GM12878 (cell line): ENCODE measurements at regions not wholly inside any gene's neighbourhood (a gene's known extent, or its start where the extent isn't known, plus 50 kb on each side); places are given as distances from the start of the nearest gene placed in this dataset.

Source experiments
- ATAC-seq: fragments of 200-7000 bp; cut with Tn5 transposase; 3 replicates; pipeline ENCODE4 v1.9.1; 2020; ENCODE audit warnings: mild to moderate bottlenecking, moderate library complexity
- BruUV-seq: library from RNA; stranded (reverse); fragments of 400-500 nt; replicated peaks from 2 replicates; lab custom pipeline; 2021; lab: Mats Ljungman, UMichigan
- CTCF ChIA-PET: fragments of 300-600 bp; sonication (Branson Sonifier 250); formaldehyde crosslinking; extraction: SDS; loops from one replicate; lab custom pipeline; 2021; ENCODE audit warnings: inconsistent platforms; lab: Yijun Ruan, JAX
- POLR2A ChIA-PET: fragments of 350-600 bp; formaldehyde crosslinking; extraction: SDS; loops from one replicate; lab custom pipeline; 2021; ENCODE audit warnings: inconsistent platforms; lab: Charles Lee
- RAD21 ChIA-PET: fragments of 300-600 bp; sonication (Branson Sonifier 250); formaldehyde crosslinking; loops from one replicate; lab custom pipeline; 2023; ENCODE audit warnings: antibody characterized with exemption; ENCODE audit not compliant: unreplicated experiment; lab: Charles Lee
- SMC1A ChIA-PET: fragments of 300-600 bp; sonication (Branson Sonifier 250); formaldehyde crosslinking; loops from one replicate; lab custom pipeline; 2023; ENCODE audit not compliant: unreplicated experiment, uncharacterized antibody; lab: Charles Lee
- DNase-seq: peaks from one replicate; pipeline ENCODE4 v3.0.0-alpha.2; 2011; ENCODE audit warnings: low read depth, low spot score
- FAIRE-seq: peaks from 3 replicates; lab custom pipeline; 2011; peaks lifted over from hg19 to GRCh38; lab: Jason Lieb, UNC
- H2AFZ ChIP-seq: 2 replicates; pipeline ENCODE4 v1.6.0; 2011; ENCODE audit warnings: low read depth, low read length, control low read depth; ENCODE audit not compliant: control insufficient read depth
- H3K27ac ChIP-seq: 2 replicates; pipeline ENCODE4 v1.5.1; 2011; ENCODE audit warnings: control low read depth; ENCODE audit not compliant: control insufficient read depth, insufficient read depth
- H3K27me3 ChIP-seq, 2 experiments: replicated peaks in 1 of 2; 2 replicates each; pipeline versions ENCODE4 v1.6.0 to v1.6.1; 2011; ENCODE audit warnings: low read length in 1 of 2; ENCODE audit not compliant: control insufficient read depth in 2 of 2, insufficient read depth in 2 of 2
- H3K36me3 ChIP-seq, 2 experiments: 2 replicates each; pipeline ENCODE4 v1.5.1; 2011; ENCODE audit warnings: low read length in 1 of 2; ENCODE audit not compliant: control insufficient read depth in 2 of 2, insufficient read depth in 2 of 2
- H3K4me1 ChIP-seq: 2 replicates; pipeline ENCODE4 v1.6.1; 2011; ENCODE audit warnings: mild to moderate bottlenecking, low read length, moderate library complexity, mixed read lengths; ENCODE audit not compliant: control insufficient read depth, insufficient read depth
- H3K4me2 ChIP-seq: 2 replicates; pipeline ENCODE4 v1.6.0; 2011; ENCODE audit warnings: control low read depth; ENCODE audit not compliant: control insufficient read depth, insufficient read depth
- H3K4me3 ChIP-seq: fragments of 200-600 bp; sonication (generic); 2 replicates; pipeline ENCODE4 v1.5.1; 2016
- H3K79me2 ChIP-seq: 2 replicates; pipeline ENCODE4 v1.6.0; 2011; ENCODE audit warnings: low read length; ENCODE audit not compliant: control insufficient read depth, insufficient read depth
- H3K9ac ChIP-seq: 2 replicates; pipeline ENCODE4 v1.8.0; 2011; ENCODE audit warnings: low read length, control low read depth, mixed read lengths; ENCODE audit not compliant: control insufficient read depth, insufficient read depth
- H3K9me3 ChIP-seq: replicated peaks from 3 replicates; pipeline ENCODE4 v1.5.1; 2011; ENCODE audit warnings: mild to moderate bottlenecking, low read length; ENCODE audit not compliant: control insufficient read depth, insufficient read depth
- H4K20me1 ChIP-seq: 2 replicates; pipeline ENCODE4 v1.6.0; 2011; ENCODE audit not compliant: control insufficient read depth, insufficient read depth
- ATF2 ChIP-seq: IDR thresholded peaks from 2 replicates; pipeline ENCODE4 v1.6.1; 2012; ENCODE audit warnings: low read length, inconsistent platforms
- BCL3 ChIP-seq: IDR thresholded peaks from 2 replicates; pipeline ENCODE4 v1.6.1; 2011; ENCODE audit warnings: borderline replicate concordance, low read depth, mild to moderate bottlenecking, moderate library complexity, low read length; ENCODE audit not compliant: insufficient read depth, poor library complexity, severe bottlenecking
- CBX5 ChIP-seq: sonication (generic); IDR thresholded peaks from 2 replicates; pipeline ENCODE4 v1.6.1; 2016; ENCODE audit warnings: low read depth, moderate library complexity, mild to moderate bottlenecking, inconsistent platforms
- CEBPB ChIP-seq, 2 experiments: fragments of 150-350 bp in 1 of 2; IDR thresholded peaks; 2 replicates each; pipeline ENCODE4 v1.6.1; 2012 to 2014; ENCODE audit warnings: low read depth in 2 of 2, low read length in 2 of 2, borderline replicate concordance in 1 of 2, inconsistent platforms in 1 of 2
- CREM ChIP-seq: IDR thresholded peaks from 2 replicates; pipeline ENCODE4 v1.6.1; 2014; ENCODE audit warnings: antibody characterized with exemption, low read depth
- FOS ChIP-seq: IDR thresholded peaks from 3 replicates; pipeline ENCODE4 v1.6.1; 2011; ENCODE audit warnings: borderline replicate concordance; ENCODE audit not compliant: insufficient read length; ENCODE audit errors: extremely low read depth
- KLF5 ChIP-seq: fragments of 450-650 bp; IDR thresholded peaks from 2 replicates; pipeline ENCODE4 v1.6.1; 2014; ENCODE audit warnings: mild to moderate bottlenecking; ENCODE audit not compliant: partially characterized antibody
- MEF2B ChIP-seq: fragments of 450-650 bp; IDR thresholded peaks from 2 replicates; pipeline ENCODE4 v1.6.1; 2018; ENCODE audit warnings: mild to moderate bottlenecking, moderate library complexity; ENCODE audit not compliant: partially characterized antibody, poor library complexity, severe bottlenecking
- NR2C2 ChIP-seq: IDR thresholded peaks from 2 replicates; pipeline ENCODE4 v1.6.1; 2011; ENCODE audit warnings: borderline replicate concordance, low read depth; ENCODE audit not compliant: control insufficient read depth, insufficient read length
- PAX5 ChIP-seq: IDR thresholded peaks from 2 replicates; pipeline ENCODE4 v1.6.1; 2011; ENCODE audit warnings: low read depth, low read length, borderline replicate concordance
- SIN3A ChIP-seq: IDR thresholded peaks from 2 replicates; pipeline ENCODE4 v1.6.1; 2012; ENCODE audit warnings: low read depth, low read length, improper control_type of control experiment
- SMARCA5 ChIP-seq: fragments of 450-650 bp; IDR thresholded peaks from 2 replicates; pipeline ENCODE4 v1.6.1; 2017; ENCODE audit warnings: mild to moderate bottlenecking
- WGBS: methylation state at CpG from one replicate; pipeline ENCODE4 v1.1.6; 2016; ENCODE audit warnings: low lambda C conversion rate; ENCODE audit not compliant: insufficient replicate concordance, insufficient coverage; ENCODE audit errors: missing lambda C conversion rate; 5-methylcytosine and 5-hydroxymethylcytosine counted together
- in situ Hi-C: fragments of 300-500 bp; cut with MboI; formaldehyde crosslinking; loops from 9 replicates; pipeline ENCODE4 v1.14.3; 2018; ENCODE audit warnings: mixed read lengths
- intact Hi-C: fragments of 100-400 bp; cut with micrococcal nuclease; formaldehyde crosslinking; loops from one replicate; pipeline ENCODE4 v1.14.2; 2022; ENCODE audit not compliant: unreplicated experiment
- TF ChIP-seq, protein P1 (sequence below): IDR thresholded peaks from 2 replicates; pipeline ENCODE4 v1.6.1; 2012; ENCODE audit warnings: mild to moderate bottlenecking, low read depth, low read length

GRCh38 chr9:91103931-91104330 lies 257.8 kb downstream of the AUH start:
- ChIA-PET POLR2A (no interaction called here), RAD21 (no interaction called here), CTCF (interaction anchor here (1.3 kb wide), 1 partner anchor 322 kb away, joined by 3 read pairs; no protein-coding TSS in a partner anchor), SMC1A (no interaction called here)
- BruUV-seq = no TSS peak
- intact Hi-C loops = no loop called here
- Histone ChIP-seq H3K4me1 (0 out of 2 replicates have a peak, but pooled peaks cover 2% of the 10 kb centered on the region), H3K36me3 (no peaks in the 10 kb centered on the region), H3K27me3 (peaks cover 3 to 4% of the 10 kb centered on the region in 2 experiments; a peak in 3 of 4 replicates), H3K9ac (no peak overlapping the region), H3K4me3 (no peak overlapping the region), H3K9me3 (no peaks in the 10 kb centered on the region; the same call in 2 of the 3 replicates), H3K27ac (no peak overlapping the region), H3K79me2 (no peaks in the 10 kb centered on the region), H2AFZ (no peak overlapping the region), H3K4me2 (no peak overlapping the region), H4K20me1 (no peaks in the 10 kb centered on the region)
- in situ Hi-C loops = no loop called here
- DNase-seq (no peak), ATAC-seq (no peak), FAIRE-seq (no peak)
- TF ChIP-seq PAX5 = no peak
- TF ChIP-seq ATF2 = no peak
- TF ChIP-seq, protein P1, sequence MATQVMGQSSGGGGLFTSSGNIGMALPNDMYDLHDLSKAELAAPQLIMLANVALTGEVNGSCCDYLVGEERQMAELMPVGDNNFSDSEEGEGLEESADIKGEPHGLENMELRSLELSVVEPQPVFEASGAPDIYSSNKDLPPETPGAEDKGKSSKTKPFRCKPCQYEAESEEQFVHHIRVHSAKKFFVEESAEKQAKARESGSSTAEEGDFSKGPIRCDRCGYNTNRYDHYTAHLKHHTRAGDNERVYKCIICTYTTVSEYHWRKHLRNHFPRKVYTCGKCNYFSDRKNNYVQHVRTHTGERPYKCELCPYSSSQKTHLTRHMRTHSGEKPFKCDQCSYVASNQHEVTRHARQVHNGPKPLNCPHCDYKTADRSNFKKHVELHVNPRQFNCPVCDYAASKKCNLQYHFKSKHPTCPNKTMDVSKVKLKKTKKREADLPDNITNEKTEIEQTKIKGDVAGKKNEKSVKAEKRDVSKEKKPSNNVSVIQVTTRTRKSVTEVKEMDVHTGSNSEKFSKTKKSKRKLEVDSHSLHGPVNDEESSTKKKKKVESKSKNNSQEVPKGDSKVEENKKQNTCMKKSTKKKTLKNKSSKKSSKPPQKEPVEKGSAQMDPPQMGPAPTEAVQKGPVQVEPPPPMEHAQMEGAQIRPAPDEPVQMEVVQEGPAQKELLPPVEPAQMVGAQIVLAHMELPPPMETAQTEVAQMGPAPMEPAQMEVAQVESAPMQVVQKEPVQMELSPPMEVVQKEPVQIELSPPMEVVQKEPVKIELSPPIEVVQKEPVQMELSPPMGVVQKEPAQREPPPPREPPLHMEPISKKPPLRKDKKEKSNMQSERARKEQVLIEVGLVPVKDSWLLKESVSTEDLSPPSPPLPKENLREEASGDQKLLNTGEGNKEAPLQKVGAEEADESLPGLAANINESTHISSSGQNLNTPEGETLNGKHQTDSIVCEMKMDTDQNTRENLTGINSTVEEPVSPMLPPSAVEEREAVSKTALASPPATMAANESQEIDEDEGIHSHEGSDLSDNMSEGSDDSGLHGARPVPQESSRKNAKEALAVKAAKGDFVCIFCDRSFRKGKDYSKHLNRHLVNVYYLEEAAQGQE = no peak
- TF ChIP-seq SIN3A = no peak
- no peak for TF ChIP-seq NR2C2
- no peak for TF ChIP-seq CREM
- TF ChIP-seq CBX5 = no peak
- TF ChIP-seq CEBPB (IDR thresholded peaks at IDR 0.05; ENCODE audit: borderline replicate concordance in 1 of 2, low read depth in 2 of 2, low read length in 2 of 2) = no peak
- no peak for TF ChIP-seq SMARCA5
- no peak for TF ChIP-seq BCL3
- no peak for TF ChIP-seq MEF2B
- no peak for TF ChIP-seq KLF5
- no peak for TF ChIP-seq FOS
- WGBS = 0% methylated on average over 1 of the region's 1 CpG
